ENCODE measurements at regions not wholly inside any gene's neighbourhood (a gene's known extent, or its start where the extent isn't known, plus 50 kb on each side); places are given as distances from the start of the nearest gene placed in this dataset.

GRCh38 chr2:100670232-100670631 lies 107.4 kb downstream of the PDCL3 start:
- DNase-seq (ENCODE audit: low read depth), result no peak
- no peak overlapping the region for H3K4me3 ChIP-seq (ENCODE audit: low read length)
- TF ChIP-seq, protein P1, sequence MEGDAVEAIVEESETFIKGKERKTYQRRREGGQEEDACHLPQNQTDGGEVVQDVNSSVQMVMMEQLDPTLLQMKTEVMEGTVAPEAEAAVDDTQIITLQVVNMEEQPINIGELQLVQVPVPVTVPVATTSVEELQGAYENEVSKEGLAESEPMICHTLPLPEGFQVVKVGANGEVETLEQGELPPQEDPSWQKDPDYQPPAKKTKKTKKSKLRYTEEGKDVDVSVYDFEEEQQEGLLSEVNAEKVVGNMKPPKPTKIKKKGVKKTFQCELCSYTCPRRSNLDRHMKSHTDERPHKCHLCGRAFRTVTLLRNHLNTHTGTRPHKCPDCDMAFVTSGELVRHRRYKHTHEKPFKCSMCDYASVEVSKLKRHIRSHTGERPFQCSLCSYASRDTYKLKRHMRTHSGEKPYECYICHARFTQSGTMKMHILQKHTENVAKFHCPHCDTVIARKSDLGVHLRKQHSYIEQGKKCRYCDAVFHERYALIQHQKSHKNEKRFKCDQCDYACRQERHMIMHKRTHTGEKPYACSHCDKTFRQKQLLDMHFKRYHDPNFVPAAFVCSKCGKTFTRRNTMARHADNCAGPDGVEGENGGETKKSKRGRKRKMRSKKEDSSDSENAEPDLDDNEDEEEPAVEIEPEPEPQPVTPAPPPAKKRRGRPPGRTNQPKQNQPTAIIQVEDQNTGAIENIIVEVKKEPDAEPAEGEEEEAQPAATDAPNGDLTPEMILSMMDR (conservative IDR thresholded peaks at IDR 0.05; ENCODE audit: low read length), result no peak

GRCh38 chr2:100673115-100673514 lies 110.3 kb downstream of the PDCL3 start:
- no peak overlapping the region for H3K4me3 ChIP-seq (ENCODE audit: low read length)
- TF ChIP-seq, protein P1 (conservative IDR thresholded peaks at IDR 0.05; ENCODE audit: low read length), result no peak
- DNase-seq (ENCODE audit: low read depth), result no peak

DNA sequence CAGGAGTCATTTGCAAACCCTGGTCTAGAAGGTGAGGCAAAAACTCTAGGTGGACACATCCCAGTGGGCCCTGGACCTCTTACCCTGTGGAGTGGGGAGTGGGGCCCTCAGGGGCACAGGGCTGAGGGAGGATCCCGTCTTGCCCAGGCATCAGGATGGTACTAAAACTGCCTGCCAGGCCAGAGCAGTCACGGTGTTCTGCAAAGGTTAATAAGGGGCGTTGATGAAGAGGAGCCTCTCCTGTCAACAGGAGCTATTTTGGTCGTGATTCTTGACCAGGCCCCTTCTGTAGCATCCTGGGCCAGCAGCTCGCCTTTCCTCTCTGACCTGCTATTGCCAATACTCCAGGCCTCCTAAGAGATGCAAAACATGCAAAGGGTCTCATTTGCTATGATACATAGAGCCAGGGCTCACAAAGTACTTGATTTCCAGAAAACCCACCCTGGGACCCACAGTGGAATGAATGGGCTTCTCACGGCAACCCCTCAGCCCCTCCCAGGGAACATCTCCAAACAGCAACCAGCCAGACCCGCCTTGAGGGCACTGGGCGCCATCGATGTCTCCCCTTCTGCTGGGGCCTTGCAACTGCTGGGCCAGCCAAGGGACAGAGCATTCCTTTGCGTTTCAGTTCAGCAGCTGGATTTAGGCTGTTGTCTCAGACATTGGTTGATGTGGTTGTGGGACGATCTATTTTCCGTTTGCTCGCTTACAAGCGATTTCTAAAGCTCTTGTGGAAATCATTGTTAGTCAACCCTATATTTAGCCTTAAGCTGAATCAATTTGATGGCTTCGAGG lies 111.1 kb downstream of the PDCL3 start:
- DNase-seq (ENCODE audit: low read depth), result no peak
- TF ChIP-seq, protein P1 (conservative IDR thresholded peaks at IDR 0.05; ENCODE audit: low read length), result no peak
- no peak overlapping the region for H3K4me3 ChIP-seq (ENCODE audit: low read length)

GRCh38 chr2:100674666-100675065 lies 111.9 kb downstream of the PDCL3 start:
- TF ChIP-seq, protein P1 (conservative IDR thresholded peaks at IDR 0.05; ENCODE audit: low read length), result no peak

DNA sequence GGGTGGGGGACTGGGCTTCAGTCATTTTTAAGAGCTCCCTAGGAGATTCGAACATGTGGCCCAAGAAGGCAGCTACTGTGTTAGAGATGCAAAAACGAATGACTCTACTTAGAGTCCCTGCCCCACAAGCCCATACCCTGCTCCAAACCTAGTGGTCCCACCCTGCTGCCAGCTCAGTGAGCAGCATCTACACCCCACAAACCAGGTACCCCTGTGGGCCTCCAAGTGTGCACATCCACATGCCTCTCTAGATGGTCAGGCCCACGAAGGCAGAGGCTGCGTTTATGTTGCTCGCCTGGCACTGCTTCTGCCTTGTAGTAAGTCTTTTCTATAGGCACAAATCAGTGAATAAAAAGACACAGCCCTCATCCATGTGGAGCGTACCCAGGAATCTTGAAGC lies 112.6 kb downstream of the PDCL3 start:
- TF ChIP-seq, protein P1 (conservative IDR thresholded peaks at IDR 0.05; ENCODE audit: low read length), result no peak
- DNase-seq (ENCODE audit: low read depth), result no peak
- H3K4me3 ChIP-seq (ENCODE audit: low read length), result no peak overlapping the region

More at GRCh38 chr2:100674666-100675065, 111.9 kb downstream of the PDCL3 start:
- H3K4me3 ChIP-seq (ENCODE audit: low read length), result no peak overlapping the region
- DNase-seq (ENCODE audit: low read depth), result no peak

DNA sequence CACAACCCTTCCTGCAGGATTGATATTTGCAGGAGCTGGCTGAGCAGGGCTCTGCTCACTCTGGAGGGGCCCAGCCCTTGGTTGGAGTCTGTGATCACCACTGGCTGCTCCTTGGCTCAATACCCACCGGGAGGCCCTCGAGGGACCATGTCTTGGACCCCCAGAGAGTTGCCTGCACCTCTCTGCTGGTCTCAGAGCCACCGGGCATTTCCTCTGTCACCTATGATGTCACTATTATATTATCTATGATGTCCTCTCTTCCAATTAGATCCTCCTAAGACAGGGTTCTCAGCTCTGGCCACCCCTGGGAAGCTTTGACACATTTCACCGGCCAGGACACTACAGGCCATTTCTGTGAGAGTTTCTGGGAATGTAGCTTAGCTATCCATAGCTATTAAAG lies 113.1 kb downstream of the PDCL3 start:
- H3K4me3 ChIP-seq (ENCODE audit: low read length), result no peak overlapping the region
- no peak for DNase-seq (ENCODE audit: low read depth)
- TF ChIP-seq, protein P1 (conservative IDR thresholded peaks at IDR 0.05; ENCODE audit: low read length), result no peak

DNA sequence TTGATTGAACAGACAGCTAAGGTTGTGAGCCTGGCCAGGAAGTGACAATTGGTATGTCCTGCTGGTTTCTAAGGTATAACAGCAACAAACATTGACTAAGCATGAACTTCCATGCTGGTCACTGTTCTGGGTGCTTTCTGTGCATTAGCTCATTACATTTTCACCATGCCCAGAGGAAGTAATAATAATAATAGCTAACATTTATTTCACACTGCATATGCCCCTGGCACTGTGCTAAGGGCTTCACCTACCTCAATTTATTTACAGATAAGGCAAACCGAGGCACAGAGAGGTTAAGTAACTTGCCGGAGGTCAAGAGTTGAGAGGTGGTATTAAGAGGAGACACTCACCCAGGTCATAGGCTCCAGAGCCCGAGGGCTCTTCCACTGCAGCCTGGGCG lies 113.6 kb downstream of the PDCL3 start:
- H3K4me3 ChIP-seq (ENCODE audit: low read length), result no peak overlapping the region
- no peak for DNase-seq (ENCODE audit: low read depth)
- TF ChIP-seq, protein P1 (conservative IDR thresholded peaks at IDR 0.05; ENCODE audit: low read length), result no peak
